ENCODE measurements at regions not wholly inside any gene's neighbourhood (a gene's known extent, or its start where the extent isn't known, plus 50 kb on each side); places are given as distances from the start of the nearest gene placed in this dataset.

DNA sequence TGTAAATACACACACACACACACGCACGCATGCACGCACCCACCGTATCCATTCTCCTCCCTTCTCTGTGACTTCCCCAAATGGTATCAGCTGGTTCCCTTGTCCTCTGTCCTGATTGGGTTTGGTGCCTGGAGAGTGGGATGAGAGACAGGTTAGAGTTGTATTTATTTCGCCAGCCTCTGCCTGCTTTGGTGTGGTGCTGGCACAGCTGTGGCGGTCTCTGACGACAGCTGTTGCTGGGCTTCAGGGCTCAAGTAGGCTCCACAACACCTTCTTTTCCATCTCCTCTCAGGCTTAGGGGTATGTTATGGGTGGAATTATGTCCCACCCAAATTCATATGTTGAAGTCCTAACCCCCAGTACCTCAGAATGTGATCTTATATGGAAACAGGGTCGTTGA, 94.9 kb upstream of the ITGA6 start:
- Mint-ChIP-seq H3K4me1 (ENCODE audit: low read depth) (peaks cover 21% of the 10 kb centered on the region), H3K27me3 (ENCODE audit: low read depth) (no peaks in the 10 kb centered on the region), H3K36me3 (ENCODE audit: low read depth) (no peaks in the 10 kb centered on the region), H3K27ac (ENCODE audit: unreplicated experiment) (no peak overlapping the region), H3K4me3 (ENCODE audit: unreplicated experiment) (no peak overlapping the region), H3K9me3 (ENCODE audit: low read depth) (no peaks in the 10 kb centered on the region)
- DNase-seq (ENCODE audit: low spot score) = no peak
- TF ChIP-seq, protein P1, sequence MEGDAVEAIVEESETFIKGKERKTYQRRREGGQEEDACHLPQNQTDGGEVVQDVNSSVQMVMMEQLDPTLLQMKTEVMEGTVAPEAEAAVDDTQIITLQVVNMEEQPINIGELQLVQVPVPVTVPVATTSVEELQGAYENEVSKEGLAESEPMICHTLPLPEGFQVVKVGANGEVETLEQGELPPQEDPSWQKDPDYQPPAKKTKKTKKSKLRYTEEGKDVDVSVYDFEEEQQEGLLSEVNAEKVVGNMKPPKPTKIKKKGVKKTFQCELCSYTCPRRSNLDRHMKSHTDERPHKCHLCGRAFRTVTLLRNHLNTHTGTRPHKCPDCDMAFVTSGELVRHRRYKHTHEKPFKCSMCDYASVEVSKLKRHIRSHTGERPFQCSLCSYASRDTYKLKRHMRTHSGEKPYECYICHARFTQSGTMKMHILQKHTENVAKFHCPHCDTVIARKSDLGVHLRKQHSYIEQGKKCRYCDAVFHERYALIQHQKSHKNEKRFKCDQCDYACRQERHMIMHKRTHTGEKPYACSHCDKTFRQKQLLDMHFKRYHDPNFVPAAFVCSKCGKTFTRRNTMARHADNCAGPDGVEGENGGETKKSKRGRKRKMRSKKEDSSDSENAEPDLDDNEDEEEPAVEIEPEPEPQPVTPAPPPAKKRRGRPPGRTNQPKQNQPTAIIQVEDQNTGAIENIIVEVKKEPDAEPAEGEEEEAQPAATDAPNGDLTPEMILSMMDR (IDR thresholded peaks at IDR 0.05) = no peak

DNA sequence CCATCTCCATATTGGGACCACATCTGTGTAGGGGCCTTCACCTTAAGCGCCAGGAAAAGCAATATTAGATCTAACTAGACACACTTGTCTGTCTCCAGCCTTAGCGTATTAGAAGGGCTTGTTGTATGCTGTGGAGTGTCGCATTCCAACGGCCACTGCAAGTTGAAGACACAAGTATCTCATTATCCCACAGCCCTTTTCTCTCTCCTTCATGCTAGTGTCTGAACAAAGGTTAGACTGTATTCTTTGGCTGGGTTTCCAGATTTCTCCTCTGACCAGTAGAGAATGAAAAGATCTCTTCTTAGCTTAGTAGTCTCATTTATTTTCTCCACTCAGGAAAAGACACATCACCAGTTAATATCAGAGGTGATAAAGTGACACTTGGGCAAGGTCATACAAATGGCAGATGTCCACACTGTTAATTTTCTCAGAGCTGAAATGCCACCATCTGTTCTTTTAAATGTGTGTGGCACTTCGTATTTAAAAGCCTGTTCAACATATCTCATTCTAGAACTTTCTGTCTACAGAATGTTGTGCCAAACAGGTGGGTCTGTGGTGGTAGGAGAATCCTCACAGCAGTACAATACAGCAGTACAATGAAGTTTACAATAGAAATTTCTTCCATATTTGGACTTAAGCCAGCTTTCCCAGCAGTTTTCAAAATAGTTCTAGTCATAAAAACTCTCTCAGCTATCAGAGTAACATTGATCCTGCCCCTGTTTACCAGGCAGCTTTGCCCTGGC, 94.0 kb upstream of the ITGA6 start:
- Mint-ChIP-seq H3K36me3 (ENCODE audit: low read depth) (no peaks in the 10 kb centered on the region), H3K4me3 (ENCODE audit: unreplicated experiment) (no peak overlapping the region), H3K4me1 (ENCODE audit: low read depth) (peaks cover 21% of the 10 kb centered on the region), H3K27ac (ENCODE audit: unreplicated experiment) (no peak overlapping the region), H3K27me3 (ENCODE audit: low read depth) (no peaks in the 10 kb centered on the region), H3K9me3 (ENCODE audit: low read depth) (no peaks in the 10 kb centered on the region)
- TF ChIP-seq, protein P1 (IDR thresholded peaks at IDR 0.05) = no peak
- DNase-seq (ENCODE audit: low spot score) = no peak

DNA sequence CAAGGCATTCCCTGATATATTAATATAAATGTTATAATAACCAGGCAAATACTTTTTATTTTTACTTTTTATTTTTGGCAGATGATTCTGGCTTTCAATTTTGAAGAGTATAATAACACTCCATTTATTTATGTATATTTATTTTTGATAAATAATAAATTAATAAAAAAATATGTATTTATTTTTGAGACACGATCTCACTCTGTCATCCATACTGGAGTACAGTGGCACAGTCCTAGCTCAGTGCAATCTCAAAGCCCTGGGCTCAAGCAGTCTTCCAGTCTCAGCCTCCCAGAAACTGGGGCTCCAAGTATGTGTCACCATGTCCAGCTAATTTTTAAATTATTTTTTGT, 93.4 kb upstream of the ITGA6 start:
- Mint-ChIP-seq H3K27me3 (ENCODE audit: low read depth) (no peaks in the 10 kb centered on the region), H3K4me1 (ENCODE audit: low read depth) (peaks cover 21% of the 10 kb centered on the region), H3K4me3 (ENCODE audit: unreplicated experiment) (no peak overlapping the region), H3K27ac (ENCODE audit: unreplicated experiment) (no peak overlapping the region), H3K9me3 (ENCODE audit: low read depth) (no peaks in the 10 kb centered on the region), H3K36me3 (ENCODE audit: low read depth) (no peaks in the 10 kb centered on the region)
- TF ChIP-seq, protein P1 (IDR thresholded peaks at IDR 0.05) = no peak
- no peak for DNase-seq (ENCODE audit: low spot score)

DNA sequence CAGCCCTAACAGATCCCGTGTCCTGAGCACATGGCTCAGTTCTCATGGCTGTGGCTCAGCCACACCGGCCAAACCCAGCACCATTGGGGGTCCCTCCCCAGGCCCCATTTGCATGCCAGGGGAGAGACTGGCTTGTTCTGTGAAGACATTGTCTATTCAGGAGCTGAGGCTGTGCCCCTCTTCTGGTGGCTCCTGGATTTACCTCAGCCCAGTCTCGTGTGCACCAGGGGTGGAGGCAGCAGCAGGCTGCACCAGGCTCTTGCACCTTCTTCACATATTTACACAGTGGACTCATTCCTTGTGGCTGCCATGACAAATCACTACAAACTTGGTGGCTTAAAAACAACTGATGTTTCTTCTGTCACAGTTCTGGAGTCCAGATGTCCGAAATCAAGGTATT, 92.4 kb upstream of the ITGA6 start:
- DNase-seq (ENCODE audit: low spot score) = no peak
- TF ChIP-seq, protein P1 (IDR thresholded peaks at IDR 0.05) = no peak
- no peaks in the 10 kb centered on the region for H3K36me3 Mint-ChIP-seq (ENCODE audit: low read depth)
- no peak overlapping the region for H3K4me3 Mint-ChIP-seq (ENCODE audit: unreplicated experiment)
- H3K9me3 Mint-ChIP-seq (ENCODE audit: low read depth) = no peaks in the 10 kb centered on the region
- H3K27ac Mint-ChIP-seq (ENCODE audit: unreplicated experiment) = no peak overlapping the region
- peaks cover 29% of the 10 kb centered on the region for H3K4me1 Mint-ChIP-seq (ENCODE audit: low read depth)
- H3K27me3 Mint-ChIP-seq (ENCODE audit: low read depth) = no peaks in the 10 kb centered on the region

DNA sequence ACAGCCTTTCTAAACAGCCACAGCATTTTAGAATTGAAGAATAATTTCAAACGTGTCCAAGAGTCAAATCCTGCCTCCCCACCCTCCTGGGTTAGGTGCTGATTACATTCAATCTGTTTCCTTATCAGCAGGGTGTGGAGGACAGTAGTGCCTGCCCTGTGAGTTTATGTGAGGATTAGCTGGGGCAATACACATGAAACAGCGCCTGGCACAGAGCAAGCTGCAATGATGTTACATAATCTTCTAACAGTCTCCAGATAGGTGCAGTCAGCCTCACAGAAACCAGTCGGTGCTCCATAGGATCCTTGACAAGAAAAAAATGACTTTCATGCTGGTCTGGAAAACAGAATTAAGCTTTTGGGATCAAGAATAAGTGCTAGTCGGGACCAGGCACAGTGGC, 91.7 kb upstream of the ITGA6 start:
- no peak for DNase-seq (ENCODE audit: low spot score)
- Mint-ChIP-seq H3K4me1 (ENCODE audit: low read depth) (peaks cover 35% of the 10 kb centered on the region), H3K27ac (ENCODE audit: unreplicated experiment) (no peak overlapping the region), H3K36me3 (ENCODE audit: low read depth) (no peaks in the 10 kb centered on the region), H3K4me3 (ENCODE audit: unreplicated experiment) (no peak overlapping the region), H3K27me3 (ENCODE audit: low read depth) (no peaks in the 10 kb centered on the region), H3K9me3 (ENCODE audit: low read depth) (no peaks in the 10 kb centered on the region)
- TF ChIP-seq, protein P1 (IDR thresholded peaks at IDR 0.05) = no peak

All from chondrocyte (in vitro differentiated cells).